COLO829 (cell line): ENCODE measurements at regions not wholly inside any gene's neighbourhood (a gene's known extent, or its start where the extent isn't known, plus 50 kb on each side); places are given as distances from the start of the nearest gene placed in this dataset.

Experiments
- DNase-seq: peaks from one replicate; pipeline ENCODE4 v3.0.0; 2012; ENCODE audit warnings: low spot score

GRCh38 chr5:79871364-79872120 is 119.5 kb downstream of the MTX3 start:
- no peak for DNase-seq

DNA sequence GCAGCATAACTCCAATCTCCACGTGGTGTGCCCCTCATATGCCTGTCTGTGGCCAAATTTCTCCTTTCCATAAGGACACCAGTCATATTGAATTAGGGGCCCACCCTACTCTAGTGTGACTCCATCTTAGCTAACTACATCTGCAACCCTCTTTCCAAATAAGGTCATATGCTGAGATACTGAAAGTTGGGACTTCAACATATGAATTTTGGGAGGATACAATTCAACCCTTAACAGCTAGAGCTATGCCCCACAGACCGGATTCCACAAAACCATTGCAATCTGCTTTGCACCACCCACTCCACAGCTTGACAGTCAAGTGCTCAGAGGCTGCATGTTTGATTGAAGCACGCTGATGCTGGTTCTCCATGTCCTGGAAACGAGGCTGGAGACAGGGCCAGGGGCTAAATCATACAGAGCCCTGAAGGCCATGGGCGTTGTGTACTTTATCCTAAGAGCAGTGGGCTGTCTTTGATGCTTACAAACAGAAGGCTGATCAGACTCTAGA is 122.8 kb downstream of the MTX3 start:
- no peak for DNase-seq

- DNase-seq = no peak
Measured at GRCh38 chr5:79865579-79865978, 125.5 kb downstream of the MTX3 start.

DNA sequence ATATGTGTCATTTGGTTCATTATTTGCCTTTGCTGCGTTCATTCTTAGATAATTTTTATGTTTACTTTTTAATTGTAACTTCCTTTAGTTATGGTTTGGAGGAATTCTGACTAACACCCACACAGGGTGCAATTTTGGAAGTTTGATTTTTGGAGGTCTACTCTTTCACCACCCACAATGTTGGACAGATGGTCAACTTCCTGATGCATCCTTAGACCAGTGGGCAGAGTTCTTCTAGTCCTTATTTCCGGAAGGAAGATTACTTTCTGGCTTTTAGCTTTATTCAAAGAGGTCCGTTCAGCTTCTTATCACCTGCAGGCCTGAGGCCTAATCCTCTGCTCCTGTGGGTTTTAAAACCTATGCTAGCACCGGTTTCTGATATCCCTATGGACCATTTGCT is 126.7 kb downstream of the MTX3 start:
- DNase-seq = no peak

DNA sequence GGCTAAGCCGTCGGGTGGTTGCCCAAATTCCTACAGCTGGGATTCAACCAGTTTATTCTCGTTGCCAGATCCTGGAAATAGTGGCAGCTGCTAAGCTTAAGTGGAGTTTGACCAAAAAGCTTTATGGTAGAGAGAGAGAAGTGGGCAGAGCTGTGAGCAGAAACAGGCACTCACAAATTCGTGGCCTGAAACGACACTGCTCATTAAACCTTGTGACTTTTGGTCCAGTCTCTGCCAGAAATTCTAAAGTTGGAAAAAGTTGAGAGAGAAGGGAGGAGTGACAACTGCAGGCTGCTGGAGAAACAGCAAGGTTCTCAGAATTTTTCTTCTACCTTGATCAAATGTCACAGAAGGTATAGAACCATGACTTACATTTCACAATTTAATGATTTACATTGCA is 131.5 kb downstream of the MTX3 start:
- no peak for DNase-seq

GRCh38 chr5:79858410-79858723 is 132.7 kb downstream of the MTX3 start:
- DNase-seq = no peak

- DNase-seq = peak; percentile 13
Measured at GRCh38 chr5:79857714-79858409, 133.2 kb downstream of the MTX3 start.

GRCh38 chr5:79856456-79857055 is 134.5 kb downstream of the MTX3 start:
- DNase-seq = no peak

- DNase-seq = no peak
Measured at GRCh38 chr5:79853676-79854418, 137.2 kb downstream of the MTX3 start.

DNA sequence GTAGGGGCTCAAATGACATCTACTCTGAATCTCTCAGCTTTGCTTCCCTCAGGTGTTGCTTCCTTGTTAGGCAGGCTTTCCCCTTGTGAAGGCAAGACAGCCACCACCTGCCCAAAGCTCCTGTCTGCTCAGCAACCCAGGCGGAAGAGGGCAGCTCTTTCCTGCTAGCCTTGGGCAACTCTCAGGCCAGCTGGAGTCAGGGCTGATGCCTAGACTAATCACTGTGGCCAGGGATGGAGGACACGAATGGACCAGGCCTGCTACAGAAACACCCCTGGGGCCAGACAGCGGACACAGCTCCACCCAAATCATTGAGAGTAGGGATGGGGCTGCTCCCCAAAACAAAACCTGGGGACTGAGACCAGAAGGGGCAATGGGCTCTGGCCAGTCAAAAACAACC is 138.0 kb downstream of the MTX3 start:
- DNase-seq = no peak

DNA sequence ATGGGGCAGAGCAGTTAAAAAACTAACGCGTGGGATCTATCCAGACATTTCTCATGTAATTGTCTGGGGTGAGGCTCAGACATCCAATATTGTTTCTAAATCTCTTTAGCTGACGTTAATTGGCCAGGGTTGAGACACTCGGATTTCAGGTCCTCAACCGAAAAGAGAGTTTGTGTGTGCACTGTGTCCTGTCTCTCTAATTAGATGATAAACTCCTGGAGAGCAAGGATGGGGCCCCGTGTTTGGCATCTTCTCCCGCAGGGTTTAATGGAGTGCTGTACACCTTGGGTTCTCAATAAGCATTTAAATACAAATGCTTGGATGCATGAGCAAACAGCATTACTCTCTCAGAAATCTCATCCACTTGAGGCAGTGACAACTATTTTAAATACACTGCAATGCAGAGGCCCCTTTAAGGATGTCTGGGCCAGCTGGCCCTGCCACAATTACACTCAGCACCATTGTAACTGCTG is 139.6 kb downstream of the MTX3 start:
- DNase-seq = no peak

GRCh38 chr5:79850941-79851340 is 140.1 kb downstream of the MTX3 start:
- no peak for DNase-seq

DNA sequence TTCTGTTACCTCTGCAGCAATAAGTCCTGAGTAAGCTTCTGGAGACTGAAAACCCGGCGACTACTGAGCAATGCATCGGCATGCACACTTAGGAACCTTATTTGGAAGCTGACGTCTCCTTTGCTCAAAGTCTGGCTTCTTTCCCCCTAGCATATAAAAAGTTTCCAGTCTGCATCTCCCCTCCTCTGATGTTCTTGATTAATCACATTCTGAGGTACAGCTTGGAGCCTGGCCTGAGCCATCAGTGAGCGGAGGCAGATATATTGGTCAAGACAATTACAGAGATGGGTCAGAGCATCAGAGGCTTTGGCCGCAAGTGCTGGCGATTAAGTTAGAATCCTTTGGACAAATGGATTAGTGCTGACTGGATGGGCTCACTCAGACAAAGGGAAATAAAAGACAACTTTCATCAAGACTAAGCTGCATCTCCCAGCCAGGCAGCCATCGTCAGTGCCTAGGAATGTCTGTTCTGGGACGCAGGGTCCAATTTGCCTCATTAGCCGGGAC is 140.7 kb downstream of the MTX3 start:
- DNase-seq = no peak

- no peak for DNase-seq
Measured at GRCh38 chr5:79849486-79850315, 141.4 kb downstream of the MTX3 start.
